HG03175 (cell line): ENCODE measurements at regions not wholly inside any gene's neighbourhood (a gene's known extent, or its start where the extent isn't known, plus 50 kb on each side); places are given as distances from the start of the nearest gene placed in this dataset.
"Not testable (repeated sequence)": the region's sequence is repeated elsewhere in the genome, so short reads cannot be mapped to it uniquely, and the experiment has no call there.

Source experiments
- ATAC-seq: cut with Tn5 transposase; IDR thresholded peaks from one replicate; pipeline ENCODE4 v1.9.1; 2021; ENCODE audit warnings: mild to moderate bottlenecking, moderate library complexity; ENCODE audit not compliant: unreplicated experiment

- no peak for ATAC-seq
These were observed 1217.9 kb upstream of the ACO1 start for GRCh38 chr9:31166516-31166915.

GRCh38 chr9:31168161-31168560 is 1216.3 kb upstream of the ACO1 start:
- ATAC-seq = no peak

- ATAC-seq = no peak
These were observed 1209.8 kb upstream of the ACO1 start for GRCh38 chr9:31174681-31175080.

- ATAC-seq = no peak
These were observed 1200.6 kb upstream of the ACO1 start for GRCh38 chr9:31183866-31184265.

GRCh38 chr9:31185831-31186230 is 1198.6 kb upstream of the ACO1 start:
- no peak for ATAC-seq

GRCh38 chr9:31188496-31188895 is 1195.9 kb upstream of the ACO1 start:
- ATAC-seq = no peak

- no peak for ATAC-seq
These were observed 1173.4 kb upstream of the ACO1 start for GRCh38 chr9:31210978-31211570.

GRCh38 chr9:31229976-31230375 is 1154.5 kb upstream of the ACO1 start:
- not testable (repeated sequence) for ATAC-seq

- no peak for ATAC-seq
These were observed 1152.0 kb upstream of the ACO1 start for GRCh38 chr9:31232485-31232884.

- no peak for ATAC-seq
These were observed 1148.1 kb upstream of the ACO1 start for GRCh38 chr9:31236344-31236743.

- ATAC-seq = no peak
These were observed 1141.1 kb upstream of the ACO1 start for GRCh38 chr9:31243386-31243785.

- no peak for ATAC-seq
These were observed 1136.3 kb upstream of the ACO1 start for GRCh38 chr9:31248156-31248555.

GRCh38 chr9:31251386-31251785 is 1133.1 kb upstream of the ACO1 start:
- ATAC-seq = no peak

- ATAC-seq = no peak
These were observed 1130.4 kb upstream of the ACO1 start for GRCh38 chr9:31253800-31254762.

- no peak for ATAC-seq
These were observed 1129.2 kb upstream of the ACO1 start for GRCh38 chr9:31255211-31255610.

- ATAC-seq = no peak
These were observed 1124.6 kb upstream of the ACO1 start for GRCh38 chr9:31259824-31260223.

- ATAC-seq = no peak
These were observed 1111.8 kb upstream of the ACO1 start for GRCh38 chr9:31272456-31273295.

GRCh38 chr9:31275419-31275818 is 1109.0 kb upstream of the ACO1 start:
- ATAC-seq = no peak

- ATAC-seq = no peak
These were observed 1093.7 kb upstream of the ACO1 start for GRCh38 chr9:31290731-31291130.

GRCh38 chr9:31302620-31303418 is 1081.6 kb upstream of the ACO1 start:
- ATAC-seq = peak; percentile 59

- ATAC-seq = no peak
These were observed 1079.9 kb upstream of the ACO1 start for GRCh38 chr9:31304576-31304975.
